ENCODE measurements at regions not wholly inside any gene's neighbourhood (a gene's known extent, or its start where the extent isn't known, plus 50 kb on each side); places are given as distances from the start of the nearest gene placed in this dataset.
A peak's percentile ranks its signal among the peaks of the same experiment; 100 is the strongest.

GRCh38 chr9:80004714-80005113, 432.9 kb downstream of the TLE4 start:
- Histone ChIP-seq H3K9me3 (ENCODE audit: low read length) (no peaks in the 10 kb centered on the region), H2AFZ (ENCODE audit: low read length) (no peak overlapping the region), H3K79me2 (ENCODE audit: insufficient read depth, low read length) (no peaks in the 10 kb centered on the region), H3K27ac (ENCODE audit: extremely low read length, insufficient read depth, low read length) (no peak overlapping the region), H3K4me3 (replicated peaks in 1 of 3; ENCODE audit: insufficient read depth in 1 of 3, low read depth in 2 of 3, low read length in 3 of 3) (no peak overlapping the region), H3K9ac (ENCODE audit: insufficient read depth, low read depth, low read length) (no peak overlapping the region), H3K4me2 (ENCODE audit: low read depth, low read length) (no peak overlapping the region), H3K4me1 (ENCODE audit: insufficient read depth, low read length) (no peaks in the 10 kb centered on the region), H3K27me3 (ENCODE audit: control insufficient read depth in 1 of 2, insufficient read depth in 2 of 2, low read length in 2 of 2) (no peaks in the 10 kb centered on the region), H3K36me3 (replicated peaks in 1 of 2; ENCODE audit: control insufficient read depth in 1 of 2, insufficient read depth in 2 of 2, low read length in 2 of 2) (no peaks in the 10 kb centered on the region), H4K20me1 (ENCODE audit: insufficient read depth, low read length) (no peaks in the 10 kb centered on the region)
- FAIRE-seq (no peak), ATAC-seq (no peak), DNase-seq (ENCODE audit: low spot score) (no peak)
- TF ChIP-seq ZZZ3 (CRISPR knock-in tag; IDR thresholded peaks at IDR 0.05; ENCODE audit: borderline replicate concordance) (no peak), ATF7 (IDR thresholded peaks at IDR 0.05) (peak; percentile 47; the same call in 1 of the 2 replicates), ATF7 (CRISPR knock-in tag; IDR thresholded peaks at IDR 0.05) (no peak)
- ChIA-PET CTCF (ENCODE audit: low intra/inter-chr PET ratio, low total read pairs) (no interaction called here), POLR2A (no interaction called here)
- in situ Hi-C loops (cut with HindIII; ENCODE audit: extremely low pct_ligation_motif_present, low pct_unique_long_range_greater_than_20kb) (no loop called here), intact Hi-C loops (cut with micrococcal nuclease; ENCODE audit: unreplicated experiment) (no loop called here)
- BruUV-seq (replicated peaks) = no TSS peak

GRCh38 chr9:79990536-79990935, 418.8 kb downstream of the TLE4 start:
- no peak overlapping the region for H3K9ac ChIP-seq (ENCODE audit: insufficient read depth, low read depth, low read length)
- POLR2A ChIA-PET = no interaction called here
- in situ Hi-C loops (cut with HindIII; ENCODE audit: extremely low pct_ligation_motif_present, low pct_unique_long_range_greater_than_20kb) (no loop called here), intact Hi-C loops (cut with micrococcal nuclease; ENCODE audit: unreplicated experiment) (no loop called here)
- no peaks in the 10 kb centered on the region for H4K20me1 ChIP-seq (ENCODE audit: insufficient read depth, low read length)
- no TSS peak for BruUV-seq (replicated peaks)
- no peaks in the 10 kb centered on the region for H3K36me3 ChIP-seq (replicated peaks in 1 of 2; ENCODE audit: control insufficient read depth in 1 of 2, insufficient read depth in 2 of 2, low read length in 2 of 2)
- no peak for DNase-seq (ENCODE audit: low spot score)
- H3K4me3 ChIP-seq (replicated peaks in 1 of 3; ENCODE audit: insufficient read depth in 1 of 3, low read depth in 2 of 3, low read length in 3 of 3) = no peak overlapping the region
- no peaks in the 10 kb centered on the region for H3K79me2 ChIP-seq (ENCODE audit: insufficient read depth, low read length)
- CTCF ChIA-PET (ENCODE audit: low intra/inter-chr PET ratio, low total read pairs) = no interaction called here
- 0% methylated on average over 1 of the region's 1 CpG for WGBS (ENCODE audit: low lambda C conversion rate)
- H3K27me3 ChIP-seq (ENCODE audit: control insufficient read depth in 1 of 2, insufficient read depth in 2 of 2, low read length in 2 of 2) = no peaks in the 10 kb centered on the region
- no peak for ATAC-seq
- H3K4me2 ChIP-seq (ENCODE audit: low read depth, low read length) = no peak overlapping the region
- no peaks in the 10 kb centered on the region for H3K4me1 ChIP-seq (ENCODE audit: insufficient read depth, low read length)
- no peak for FAIRE-seq
- peaks cover 8% of the 10 kb centered on the region; the same call in 1 of the 2 replicates for H3K9me3 ChIP-seq (ENCODE audit: low read length)
- TF ChIP-seq TBX2 (CRISPR knock-in tag; IDR thresholded peaks at IDR 0.05; ENCODE audit: borderline replicate concordance) (no peak), ZNF609 (CRISPR knock-in tag; IDR thresholded peaks at IDR 0.05; ENCODE audit: borderline replicate concordance) (no peak)
- H3K27ac ChIP-seq (ENCODE audit: extremely low read length, insufficient read depth, low read length) = no peak overlapping the region
- H2AFZ ChIP-seq (ENCODE audit: low read length) = no peak overlapping the region
